GM12891 (cell line): ENCODE measurements at regions not wholly inside any gene's neighbourhood (a gene's known extent, or its start where the extent isn't known, plus 50 kb on each side); places are given as distances from the start of the nearest gene placed in this dataset.

ENCODE experiments used
- POLR2A ChIP-seq: IDR thresholded peaks from 2 replicates; pipeline ENCODE4 v1.6.1; 2011; ENCODE audit warnings: low read depth, low read length, control low read depth
- POLR2AphosphoS5 ChIP-seq: IDR thresholded peaks from 2 replicates; pipeline ENCODE4 v1.6.1; 2011; ENCODE audit warnings: low read depth, low read length, control low read depth
- TAF1 ChIP-seq: IDR thresholded peaks from 2 replicates; pipeline ENCODE4 v1.6.1; 2011; ENCODE audit warnings: low read depth, low read length, control low read depth

GRCh38 chr5:107153283-107153682 lies 517.5 kb downstream of the EFNA5 start:
- no peak for TF ChIP-seq POLR2AphosphoS5
- no peak for TF ChIP-seq TAF1
- TF ChIP-seq POLR2A = no peak
